Heart left ventricle (tissue), 16 donors: ENCODE measurements at regions not wholly inside any gene's neighbourhood (a gene's known extent, or its start where the extent isn't known, plus 50 kb on each side); places are given as distances from the start of the nearest gene placed in this dataset.

Source experiments
- ATAC-seq, 4 donors: fragments of 200-7000 bp; cut with Tn5 transposase; one replicate each; pipeline ENCODE4 v1.9.1; 2020 to 2022; ENCODE audit warnings: moderate library complexity in 4 of 4, mild to moderate bottlenecking in 3 of 4, moderate number of reproducible peaks in 1 of 4
- DNase-seq, 5 donors: peaks; one replicate each; pipeline ENCODE4 v3.0.0-alpha.2; 2020
- H3K27ac ChIP-seq, 12 donors: fragments of 200-600 bp; sonication (generic) in 4 of 12; one replicate each; pipeline versions ENCODE4 v1.5.0 to v1.8.0; 2016 to 2022; ENCODE audit warnings: mild to moderate bottlenecking in 2 of 12
- H3K27me3 ChIP-seq, 9 donors: fragments of 200-600 bp; sonication (generic) in 2 of 9; one replicate each; pipeline versions ENCODE4 v1.5.1 to v1.8.0; 2016 to 2022; ENCODE audit warnings: mild to moderate bottlenecking in 3 of 9
- H3K36me3 ChIP-seq, 9 donors: fragments of 200-600 bp; sonication (generic) in 2 of 9; one replicate each; pipeline versions ENCODE4 v1.5.0 to v1.8.0; 2018 to 2022; ENCODE audit warnings: mild to moderate bottlenecking in 2 of 9
- H3K4me1 ChIP-seq, 12 donors: fragments of 200-600 bp; sonication (generic) in 4 of 12; one replicate each; pipeline versions ENCODE4 v1.5.0 to v1.8.0; 2016 to 2022; ENCODE audit warnings: mild to moderate bottlenecking in 3 of 12
- H3K4me3 ChIP-seq, 12 donors: fragments of 200-600 bp; sonication (generic) in 4 of 12; one replicate each; pipeline versions ENCODE4 v1.5.0 to v1.8.0; 2017 to 2022; ENCODE audit warnings: mild to moderate bottlenecking in 9 of 12, moderate library complexity in 4 of 12
- H3K9me3 ChIP-seq, 12 donors: fragments of 200-600 bp; sonication (generic) in 4 of 12; one replicate each; pipeline versions ENCODE4 v1.5.0 to v1.8.0; 2016 to 2022; ENCODE audit warnings: mild to moderate bottlenecking in 1 of 12
- POLR2A ChIP-seq, 2 donors: fragments of 450-650 bp; IDR thresholded peaks; one replicate each; pipeline ENCODE4 v1.6.1; 2017; ENCODE audit warnings: antibody characterized with exemption in 2 of 2, mild to moderate bottlenecking in 2 of 2, moderate library complexity in 2 of 2
- WGBS, 4 donors: extraction: QIAGEN DNeasy Blood & Tissue Kit in 2 of 4; methylation state at CpG; one replicate each; pipeline versions ENCODE4 v1.1.5 to v1.1.7; 2013 to 2018; 5-methylcytosine and 5-hydroxymethylcytosine counted together
- intact Hi-C, 10 donors: fragments of 100-400 bp; cut with DNase I; formaldehyde crosslinking; loops; one replicate each; pipeline versions ENCODE4 v1.11.1 to v1.14.2; 2022
- TF ChIP-seq, protein P1 (sequence below), 12 donors: fragments of 200-600 bp; sonication (generic) in 4 of 12; IDR thresholded peaks; one replicate each; pipeline versions ENCODE4 v1.5.0 to v1.8.0; 2018 to 2022; ENCODE audit warnings: antibody characterized with exemption in 12 of 12, mild to moderate bottlenecking in 5 of 12
- donor health status: ischemic (EF 13 %, LVEDD 7.1; RV severe dilation, severe dysfunction).
- donor health status: healthy with polysubstance abuse.
- donor health status: DM: no; HTN: yes; CAD: no.
- donor health status: DM: no; HTN: no; CAD: no.
- donor health status: ischemic (EF 25% LVEDD 6.9; RV normal size, moderate dysfunction).
- donor health status: ischemic (EF 25% LVEDD 5.7; RV mildly dilated, moderate dysfunction).
- donor health status: healthy.
- donor health status: DM: yes; HTN: yes; CAD: no.
- donor health status: ischemic (EF 35%, LVEDD 5.7; RV mildly dilated, moderate dysfunction).
- donor health status: nonischemic (EF 11% LVEDD 7.7; RV severe dilation, severe dysfunction).
- donor health status: DM: yes; HTN: yes; CAD: no.
- donor health status: PGD.
- donor health status: ischemic (EF 29% LVEDD 5.4; RV normal size, mild dysfunction).
- donor health status: nonischemic (EF 23%, LVEDD 6.1; RV moderate dilation, normal function).

GRCh38 chr3:117932441-117932840 lies 1102.2 kb downstream of the IGSF11 start:
- Histone ChIP-seq H3K4me1 (no peaks in the 10 kb centered on the region), H3K27me3 (no peaks in the 10 kb centered on the region), H3K36me3 (no peaks in the 10 kb centered on the region), H3K4me3 (no peak overlapping the region), H3K27ac (no peak overlapping the region), H3K9me3 (peaks cover 0 to 5% (median 0%) of the 10 kb centered on the region in 12 donors)
- intact Hi-C loops, result no loop called here
- no peak for ATAC-seq
- no peak for DNase-seq
- TF ChIP-seq, protein P1, sequence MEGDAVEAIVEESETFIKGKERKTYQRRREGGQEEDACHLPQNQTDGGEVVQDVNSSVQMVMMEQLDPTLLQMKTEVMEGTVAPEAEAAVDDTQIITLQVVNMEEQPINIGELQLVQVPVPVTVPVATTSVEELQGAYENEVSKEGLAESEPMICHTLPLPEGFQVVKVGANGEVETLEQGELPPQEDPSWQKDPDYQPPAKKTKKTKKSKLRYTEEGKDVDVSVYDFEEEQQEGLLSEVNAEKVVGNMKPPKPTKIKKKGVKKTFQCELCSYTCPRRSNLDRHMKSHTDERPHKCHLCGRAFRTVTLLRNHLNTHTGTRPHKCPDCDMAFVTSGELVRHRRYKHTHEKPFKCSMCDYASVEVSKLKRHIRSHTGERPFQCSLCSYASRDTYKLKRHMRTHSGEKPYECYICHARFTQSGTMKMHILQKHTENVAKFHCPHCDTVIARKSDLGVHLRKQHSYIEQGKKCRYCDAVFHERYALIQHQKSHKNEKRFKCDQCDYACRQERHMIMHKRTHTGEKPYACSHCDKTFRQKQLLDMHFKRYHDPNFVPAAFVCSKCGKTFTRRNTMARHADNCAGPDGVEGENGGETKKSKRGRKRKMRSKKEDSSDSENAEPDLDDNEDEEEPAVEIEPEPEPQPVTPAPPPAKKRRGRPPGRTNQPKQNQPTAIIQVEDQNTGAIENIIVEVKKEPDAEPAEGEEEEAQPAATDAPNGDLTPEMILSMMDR (IDR thresholded peaks at IDR 0.05), result no peak

GRCh38 chr3:117936159-117936558 lies 1098.5 kb downstream of the IGSF11 start:
- H3K27me3 ChIP-seq, result no peaks in the 10 kb centered on the region
- no peak for ATAC-seq
- no peaks in the 10 kb centered on the region for H3K36me3 ChIP-seq
- intact Hi-C loops, result no loop called here
- no peak for DNase-seq
- no peak overlapping the region for H3K4me3 ChIP-seq
- no peak overlapping the region for H3K27ac ChIP-seq
- TF ChIP-seq, protein P1 (IDR thresholded peaks at IDR 0.05), result no peak
- TF ChIP-seq POLR2A (IDR thresholded peaks at IDR 0.05), result no peak
- H3K4me1 ChIP-seq, result no peaks in the 10 kb centered on the region
- peaks cover 0 to 5% (median 0%) of the 10 kb centered on the region in 12 donors for H3K9me3 ChIP-seq
- 92 to 97% (median 95%) methylated on average over 4 of the region's 4 CpGs for WGBS, 4 donors

- Histone ChIP-seq H3K9me3 (peaks cover 0 to 5% (median 0%) of the 10 kb centered on the region in 12 donors), H3K4me1 (no peaks in the 10 kb centered on the region), H3K27ac (no peak overlapping the region), H3K4me3 (no peak overlapping the region), H3K27me3 (no peaks in the 10 kb centered on the region), H3K36me3 (no peaks in the 10 kb centered on the region)
- WGBS, 4 donors, result 63 to 78% (median 67%) methylated on average over 2 of the region's 2 CpGs
- intact Hi-C loops, result no loop called here
- ATAC-seq (no peak), DNase-seq (no peak)
- no peak for TF ChIP-seq POLR2A (IDR thresholded peaks at IDR 0.05)
- TF ChIP-seq, protein P1 (IDR thresholded peaks at IDR 0.05), result no peak
Observed at GRCh38 chr3:117938974-117939373, 1095.7 kb downstream of the IGSF11 start.

- Histone ChIP-seq H3K9me3 (peaks cover 0 to 5% (median 0%) of the 10 kb centered on the region in 12 donors), H3K27ac (no peak overlapping the region), H3K27me3 (no peaks in the 10 kb centered on the region), H3K4me1 (no peaks in the 10 kb centered on the region), H3K36me3 (no peaks in the 10 kb centered on the region), H3K4me3 (no peak overlapping the region)
- DNase-seq (no peak), ATAC-seq (no peak)
- 87 to 97% (median 95%) methylated on average over 1 of the region's 1 CpG for WGBS, 4 donors
- intact Hi-C loops, result no loop called here
- TF ChIP-seq, protein P1 (IDR thresholded peaks at IDR 0.05), result no peak
- no peak for TF ChIP-seq POLR2A (IDR thresholded peaks at IDR 0.05)
Observed at GRCh38 chr3:117939425-117940027, 1095.1 kb downstream of the IGSF11 start.
